ENCODE measurements at regions not wholly inside any gene's neighbourhood (a gene's known extent, or its start where the extent isn't known, plus 50 kb on each side); places are given as distances from the start of the nearest gene placed in this dataset.

DNA sequence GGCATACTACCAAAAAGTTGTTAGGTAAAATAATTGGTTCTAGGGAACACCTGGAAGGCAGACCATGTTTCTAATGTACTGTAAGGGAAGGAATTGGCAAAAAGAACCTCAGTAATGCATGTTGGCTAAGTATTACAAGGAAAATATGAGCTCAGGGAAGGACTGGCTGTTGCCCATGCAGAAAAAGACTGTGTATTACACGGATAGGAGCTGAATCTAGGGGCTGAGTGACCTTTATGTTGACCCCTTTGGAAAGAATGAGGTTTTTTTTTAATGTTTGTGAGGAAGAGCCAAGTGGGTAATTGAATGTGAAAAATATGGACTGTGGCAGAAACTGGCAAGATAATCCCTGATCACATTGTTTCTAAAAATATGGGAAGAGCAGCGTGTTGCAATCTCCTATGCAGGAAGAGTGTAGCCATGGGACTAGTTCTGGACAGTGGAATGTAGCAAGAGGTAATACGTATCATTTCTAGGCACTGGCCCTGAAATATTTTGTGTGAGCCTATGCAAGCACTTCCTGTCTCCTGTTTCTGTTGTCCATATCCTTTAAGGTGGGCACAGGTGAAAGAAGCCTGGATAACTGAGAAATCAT is 95.1 kb upstream of the CNTNAP4 start:
- no peak overlapping the region for H3K9ac ChIP-seq (ENCODE audit: low read length)
- Mint-ChIP-seq H3K4me3 (no peak overlapping the region), H3K9me3 (ENCODE audit: insufficient read depth) (no peaks in the 10 kb centered on the region), H3K27me3 (no peaks in the 10 kb centered on the region), H3K4me1 (no peaks in the 10 kb centered on the region), H3K27ac (no peak overlapping the region)
- H3K4me3 ChIP-seq (ENCODE audit: control extremely low read depth in 1 of 5, extremely low read depth in 1 of 5, insufficient read depth in 1 of 5, low read depth in 2 of 5, low read length in 4 of 5) = no peak overlapping the region
- CTCF ChIA-PET = no interaction called here
- DNase-seq (no peak), ATAC-seq (ENCODE audit: low read depth) (no peak)
- H3K36me3 ChIP-seq (replicated peaks in 1 of 2; ENCODE audit: control extremely low read depth in 1 of 2, control insufficient read depth in 1 of 2, extremely low read depth in 1 of 2, insufficient read depth in 2 of 2, low read length in 1 of 2) = no peaks in the 10 kb centered on the region
- no peaks in the 10 kb centered on the region for H4K20me1 ChIP-seq (ENCODE audit: control insufficient read depth, insufficient read depth, low read length, poor library complexity, severe bottlenecking)
- H3K79me2 ChIP-seq (ENCODE audit: control insufficient read depth, insufficient read depth, low read length) = no peaks in the 10 kb centered on the region
- H3K4me2 ChIP-seq (replicated peaks; ENCODE audit: low read depth, low read length, poor library complexity, severe bottlenecking) = no peak overlapping the region
- 53% methylated on average over 3 of the region's 3 CpGs for WGBS (ENCODE audit: insufficient coverage)
- no peak overlapping the region for H3K27ac ChIP-seq (ENCODE audit: low read length in 2 of 2)
- H3K4me1 ChIP-seq (ENCODE audit: control insufficient read depth in 2 of 2, insufficient read depth in 2 of 2, low read length in 2 of 2) = no peaks in the 10 kb centered on the region
- intact Hi-C loops (cut with micrococcal nuclease) = no loop called here
- H2AFZ ChIP-seq (ENCODE audit: insufficient read depth, low read depth, low read length, poor library complexity, severe bottlenecking) = no peak overlapping the region
- no peak for TF ChIP-seq CTCF (IDR thresholded peaks at IDR 0.05)
- no peak for TF ChIP-seq EZH2 (IDR thresholded peaks at IDR 0.05; ENCODE audit: borderline replicate concordance, insufficient read depth, low read depth, low read length, poor library complexity, severe bottlenecking)
- H3K9me3 ChIP-seq (ENCODE audit: control extremely low read depth in 1 of 3, control insufficient read depth in 2 of 3, insufficient read depth in 1 of 3, low read length in 2 of 3) = peaks cover 0 to 3% (median 0%) of the 10 kb centered on the region in 3 donors
- POLR2A ChIA-PET = no interaction called here
- H3K27me3 ChIP-seq (replicated peaks in 1 of 4; ENCODE audit: control extremely low read depth in 1 of 4, control insufficient read depth in 3 of 4, insufficient read depth in 4 of 4, low read length in 3 of 4) = no peaks in the 10 kb centered on the region

DNA sequence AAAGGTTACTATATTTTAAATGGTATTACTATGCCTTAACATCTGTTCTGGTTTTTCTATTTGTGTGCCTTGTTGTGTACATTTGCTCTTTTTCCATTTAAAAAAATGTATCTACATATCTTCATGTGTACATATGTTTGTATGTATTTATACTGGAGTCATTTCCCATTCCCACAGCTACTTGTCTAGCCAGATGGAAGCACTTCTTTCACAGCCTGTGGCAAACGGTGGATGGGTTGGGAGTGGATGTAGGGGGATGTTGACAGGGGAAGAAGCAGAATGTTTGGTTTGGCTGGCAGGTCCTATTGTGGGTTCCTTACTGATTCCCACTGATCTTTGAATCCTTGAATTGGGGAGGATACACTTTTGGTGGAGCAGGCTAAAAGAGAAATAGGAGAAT is 93.6 kb upstream of the CNTNAP4 start:
- Histone ChIP-seq H3K4me2 (replicated peaks; ENCODE audit: low read depth, low read length, poor library complexity, severe bottlenecking) (no peak overlapping the region), H4K20me1 (ENCODE audit: control insufficient read depth, insufficient read depth, low read length, poor library complexity, severe bottlenecking) (no peaks in the 10 kb centered on the region), H3K9me3 (ENCODE audit: control extremely low read depth in 1 of 3, control insufficient read depth in 2 of 3, insufficient read depth in 1 of 3, low read length in 2 of 3) (peaks cover 0 to 3% (median 0%) of the 10 kb centered on the region in 3 donors), H3K4me3 (ENCODE audit: control extremely low read depth in 1 of 5, extremely low read depth in 1 of 5, insufficient read depth in 1 of 5, low read depth in 2 of 5, low read length in 4 of 5) (no peak overlapping the region), H3K9ac (ENCODE audit: low read length) (no peak overlapping the region), H3K36me3 (replicated peaks in 1 of 2; ENCODE audit: control extremely low read depth in 1 of 2, control insufficient read depth in 1 of 2, extremely low read depth in 1 of 2, insufficient read depth in 2 of 2, low read length in 1 of 2) (no peaks in the 10 kb centered on the region), H2AFZ (ENCODE audit: insufficient read depth, low read depth, low read length, poor library complexity, severe bottlenecking) (no peak overlapping the region), H3K27me3 (replicated peaks in 1 of 4; ENCODE audit: control extremely low read depth in 1 of 4, control insufficient read depth in 3 of 4, insufficient read depth in 4 of 4, low read length in 3 of 4) (no peaks in the 10 kb centered on the region), H3K4me1 (ENCODE audit: control insufficient read depth in 2 of 2, insufficient read depth in 2 of 2, low read length in 2 of 2) (no peaks in the 10 kb centered on the region), H3K27ac (ENCODE audit: low read length in 2 of 2) (no peak overlapping the region), H3K79me2 (ENCODE audit: control insufficient read depth, insufficient read depth, low read length) (no peaks in the 10 kb centered on the region)
- WGBS (ENCODE audit: insufficient coverage) = 83% methylated on average over 1 of the region's 1 CpG
- POLR2A ChIA-PET = no interaction called here
- CTCF ChIA-PET = no interaction called here
- H3K9me3 Mint-ChIP-seq (ENCODE audit: insufficient read depth) = peaks cover 10% of the 10 kb centered on the region
- intact Hi-C loops (cut with micrococcal nuclease) = no loop called here
- TF ChIP-seq EZH2 (IDR thresholded peaks at IDR 0.05; ENCODE audit: borderline replicate concordance, insufficient read depth, low read depth, low read length, poor library complexity, severe bottlenecking) = no peak
- no peak for TF ChIP-seq CTCF (IDR thresholded peaks at IDR 0.05)
- H3K27ac Mint-ChIP-seq = no peak overlapping the region
- ATAC-seq (ENCODE audit: low read depth) (no peak), DNase-seq (no peak)
- no peak overlapping the region for H3K4me3 Mint-ChIP-seq
- H3K4me1 Mint-ChIP-seq = no peaks in the 10 kb centered on the region
- H3K27me3 Mint-ChIP-seq = no peaks in the 10 kb centered on the region

Measured in B cell (primary cell).